Neural crest cell (in vitro differentiated cells): ENCODE measurements at regions not wholly inside any gene's neighbourhood (a gene's known extent, or its start where the extent isn't known, plus 50 kb on each side); places are given as distances from the start of the nearest gene placed in this dataset.

Experiments
- DNase-seq: peaks from one replicate; pipeline ENCODE4 v3.0.0; 2021; ENCODE audit warnings: low read depth, mixed read lengths, low spot score
- H3K27ac Mint-ChIP-seq: one replicate; pipeline ENCODE4 v1.8.0; 2021; ENCODE audit warnings: mild to moderate bottlenecking, mixed read lengths; ENCODE audit not compliant: unreplicated experiment
- H3K27me3 Mint-ChIP-seq: 2 replicates; pipeline ENCODE4 v1.8.0; 2021; ENCODE audit warnings: low read depth, mild to moderate bottlenecking, mixed read lengths
- H3K36me3 Mint-ChIP-seq: 2 replicates; pipeline ENCODE4 v1.8.0; 2021; ENCODE audit warnings: low read depth, mild to moderate bottlenecking, mixed read lengths
- H3K4me1 Mint-ChIP-seq: 2 replicates; pipeline ENCODE4 v1.8.0; 2021; ENCODE audit warnings: mixed read lengths
- H3K4me3 Mint-ChIP-seq: one replicate; pipeline ENCODE4 v1.8.0; 2021; ENCODE audit warnings: mild to moderate bottlenecking, mixed read lengths
- H3K9me3 Mint-ChIP-seq: 2 replicates; pipeline ENCODE4 v1.8.0; 2021; ENCODE audit warnings: mixed read lengths
- TF ChIP-seq, protein P1 (sequence below): fragments of 200-600 bp; sonication (generic); conservative IDR thresholded peaks from 2 replicates; pipeline ENCODE4 v1.5.0; 2021; ENCODE audit warnings: antibody characterized with exemption, mild to moderate bottlenecking

DNA sequence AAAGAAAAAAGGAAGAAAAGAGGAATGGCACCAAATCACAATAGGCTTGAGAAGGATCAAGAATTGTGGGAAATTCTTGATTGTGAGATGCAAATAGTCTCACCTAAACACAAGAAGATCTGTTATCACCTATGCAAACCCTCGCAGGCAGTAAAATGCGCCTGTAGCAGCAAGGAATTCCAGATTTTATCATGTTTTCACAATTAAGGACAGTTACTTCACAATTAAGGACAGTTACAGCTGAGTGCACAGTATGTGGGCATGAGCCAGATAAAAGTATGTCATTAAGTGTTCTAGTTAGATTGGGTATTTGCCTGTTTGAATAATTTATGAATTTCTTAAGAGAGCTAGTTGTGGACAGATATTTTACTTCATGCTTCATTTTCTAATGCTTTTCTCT lies 336.2 kb downstream of the CDC14C start:
- Mint-ChIP-seq H3K4me3 (no peak overlapping the region), H3K4me1 (no peaks in the 10 kb centered on the region), H3K27ac (no peak overlapping the region), H3K27me3 (no peaks in the 10 kb centered on the region), H3K36me3 (no peaks in the 10 kb centered on the region), H3K9me3 (no peaks in the 10 kb centered on the region)
- TF ChIP-seq, protein P1, sequence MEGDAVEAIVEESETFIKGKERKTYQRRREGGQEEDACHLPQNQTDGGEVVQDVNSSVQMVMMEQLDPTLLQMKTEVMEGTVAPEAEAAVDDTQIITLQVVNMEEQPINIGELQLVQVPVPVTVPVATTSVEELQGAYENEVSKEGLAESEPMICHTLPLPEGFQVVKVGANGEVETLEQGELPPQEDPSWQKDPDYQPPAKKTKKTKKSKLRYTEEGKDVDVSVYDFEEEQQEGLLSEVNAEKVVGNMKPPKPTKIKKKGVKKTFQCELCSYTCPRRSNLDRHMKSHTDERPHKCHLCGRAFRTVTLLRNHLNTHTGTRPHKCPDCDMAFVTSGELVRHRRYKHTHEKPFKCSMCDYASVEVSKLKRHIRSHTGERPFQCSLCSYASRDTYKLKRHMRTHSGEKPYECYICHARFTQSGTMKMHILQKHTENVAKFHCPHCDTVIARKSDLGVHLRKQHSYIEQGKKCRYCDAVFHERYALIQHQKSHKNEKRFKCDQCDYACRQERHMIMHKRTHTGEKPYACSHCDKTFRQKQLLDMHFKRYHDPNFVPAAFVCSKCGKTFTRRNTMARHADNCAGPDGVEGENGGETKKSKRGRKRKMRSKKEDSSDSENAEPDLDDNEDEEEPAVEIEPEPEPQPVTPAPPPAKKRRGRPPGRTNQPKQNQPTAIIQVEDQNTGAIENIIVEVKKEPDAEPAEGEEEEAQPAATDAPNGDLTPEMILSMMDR, result no peak
- DNase-seq, result no peak

DNA sequence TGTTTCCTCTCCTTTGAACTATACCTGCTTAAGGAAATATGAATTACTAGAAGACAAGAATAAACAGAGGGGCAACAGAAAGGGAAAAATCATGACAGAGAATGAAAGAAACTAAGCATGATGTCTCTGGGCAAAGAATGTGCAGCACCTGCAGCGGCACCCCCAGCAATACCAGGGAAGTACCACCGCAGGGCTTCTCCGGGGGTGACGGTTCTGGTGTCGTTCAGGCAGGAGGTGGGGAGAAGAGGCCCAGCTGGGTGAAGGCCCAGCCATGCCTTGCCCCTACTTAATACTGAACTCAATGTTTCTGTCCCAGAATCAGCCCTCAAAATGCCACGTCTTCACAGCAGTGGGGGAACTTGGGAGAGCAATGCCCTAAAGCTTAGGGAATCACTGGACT lies 337.6 kb downstream of the CDC14C start:
- no peaks in the 10 kb centered on the region for H3K36me3 Mint-ChIP-seq
- no peaks in the 10 kb centered on the region for H3K27me3 Mint-ChIP-seq
- no peak overlapping the region for H3K27ac Mint-ChIP-seq
- no peaks in the 10 kb centered on the region for H3K4me1 Mint-ChIP-seq
- no peaks in the 10 kb centered on the region for H3K9me3 Mint-ChIP-seq
- H3K4me3 Mint-ChIP-seq, result no peak overlapping the region
- TF ChIP-seq, protein P1, result no peak
- DNase-seq, result no peak

DNA sequence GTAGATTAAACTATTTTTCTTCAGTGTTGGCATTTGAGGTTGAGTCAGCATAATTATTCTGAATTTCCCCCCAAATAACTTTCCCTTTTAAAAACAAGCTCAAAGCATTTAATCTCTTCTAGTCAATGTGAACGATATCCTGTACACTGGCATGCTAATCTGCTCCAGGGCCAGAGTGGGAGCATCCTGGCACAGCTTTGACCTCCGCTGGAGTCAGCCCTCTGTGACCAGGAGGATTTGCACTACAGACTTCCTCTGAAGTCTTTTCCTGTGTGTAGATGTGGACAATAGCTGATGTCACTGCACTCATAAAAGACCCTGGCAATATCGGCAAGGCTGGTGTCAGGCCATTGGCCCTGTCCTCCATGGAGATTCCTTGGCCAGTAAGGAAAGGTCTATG lies 340.2 kb downstream of the CDC14C start:
- H3K36me3 Mint-ChIP-seq, result no peaks in the 10 kb centered on the region
- H3K27me3 Mint-ChIP-seq, result no peaks in the 10 kb centered on the region
- H3K4me3 Mint-ChIP-seq, result no peak overlapping the region
- H3K4me1 Mint-ChIP-seq, result no peaks in the 10 kb centered on the region
- peak overlapping the region; percentile 58 for H3K27ac Mint-ChIP-seq
- no peak for DNase-seq
- no peaks in the 10 kb centered on the region for H3K9me3 Mint-ChIP-seq
- TF ChIP-seq, protein P1, result no peak

DNA sequence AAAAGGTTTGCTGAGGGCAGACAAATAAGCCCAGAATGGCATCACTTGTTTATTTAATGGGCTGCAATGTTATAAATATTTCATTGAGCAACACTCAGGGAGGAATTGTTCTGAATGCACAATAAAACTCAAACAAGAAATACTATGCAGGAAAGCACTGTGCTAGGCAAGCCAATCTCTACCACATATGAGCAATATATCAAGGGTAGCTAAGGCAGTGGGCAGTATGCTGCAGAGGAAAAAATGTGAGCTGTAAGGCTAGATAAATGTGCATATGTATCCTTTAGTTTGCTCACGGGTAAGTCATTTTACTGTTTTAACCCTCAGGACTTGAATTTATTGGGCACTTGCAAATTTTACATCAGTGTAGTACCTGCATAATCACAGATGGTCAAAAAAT lies 349.6 kb downstream of the CDC14C start:
- Mint-ChIP-seq H3K27ac (no peak overlapping the region), H3K4me3 (no peak overlapping the region), H3K9me3 (no peaks in the 10 kb centered on the region), H3K27me3 (no peaks in the 10 kb centered on the region), H3K4me1 (no peaks in the 10 kb centered on the region), H3K36me3 (no peaks in the 10 kb centered on the region)
- DNase-seq, result no peak
- TF ChIP-seq, protein P1, result no peak

DNA sequence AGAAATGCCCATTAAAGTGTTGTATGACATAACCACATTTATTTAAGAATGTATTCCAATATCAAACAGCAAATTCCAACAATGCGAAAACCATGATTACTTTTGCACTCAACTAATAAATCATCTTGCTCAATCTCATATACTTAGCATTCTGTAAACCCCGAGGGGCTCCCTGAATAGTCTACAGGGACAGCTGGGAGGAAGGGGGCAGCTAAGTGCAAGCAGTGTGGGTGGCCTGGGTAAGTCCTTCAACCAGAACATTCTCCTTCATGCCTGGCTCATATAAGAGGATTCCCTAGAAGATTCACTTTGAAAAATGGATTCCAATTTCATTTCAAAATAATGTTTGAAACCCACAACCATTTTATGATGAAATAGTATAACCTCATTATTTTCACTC lies 355.5 kb downstream of the CDC14C start:
- Mint-ChIP-seq H3K36me3 (no peaks in the 10 kb centered on the region), H3K4me1 (no peaks in the 10 kb centered on the region), H3K27ac (no peak overlapping the region), H3K27me3 (no peaks in the 10 kb centered on the region), H3K9me3 (no peaks in the 10 kb centered on the region), H3K4me3 (no peak overlapping the region)
- TF ChIP-seq, protein P1, result no peak
- no peak for DNase-seq

DNA sequence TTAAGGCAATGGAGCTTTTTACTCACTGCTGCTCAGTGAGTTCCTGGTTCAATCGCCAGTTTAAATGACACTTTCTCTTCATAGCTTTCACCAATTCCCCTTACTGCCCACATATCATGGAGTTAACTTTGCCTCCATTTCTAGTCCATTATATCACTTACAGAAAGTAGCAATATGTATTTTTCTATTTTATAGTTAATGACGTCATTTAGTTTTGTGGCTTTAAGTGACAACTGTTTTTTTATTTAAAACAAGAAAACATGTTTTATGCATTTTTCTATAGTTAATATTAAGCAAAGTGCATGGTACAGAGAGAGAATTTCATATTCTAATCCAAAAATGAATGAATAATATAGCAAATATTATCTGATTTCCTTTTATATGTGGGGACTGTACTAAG lies 363.3 kb downstream of the CDC14C start:
- H3K27ac Mint-ChIP-seq, result no peak overlapping the region
- no peak overlapping the region for H3K4me3 Mint-ChIP-seq
- no peaks in the 10 kb centered on the region for H3K4me1 Mint-ChIP-seq
- no peak for DNase-seq
- H3K9me3 Mint-ChIP-seq, result no peaks in the 10 kb centered on the region
- TF ChIP-seq, protein P1, result no peak
- H3K27me3 Mint-ChIP-seq, result no peaks in the 10 kb centered on the region
- no peaks in the 10 kb centered on the region for H3K36me3 Mint-ChIP-seq
